ENCODE measurements at regions not wholly inside any gene's neighbourhood (a gene's known extent, or its start where the extent isn't known, plus 50 kb on each side); places are given as distances from the start of the nearest gene placed in this dataset.
A peak's percentile ranks its signal among the peaks of the same experiment; 100 is the strongest.

DNA sequence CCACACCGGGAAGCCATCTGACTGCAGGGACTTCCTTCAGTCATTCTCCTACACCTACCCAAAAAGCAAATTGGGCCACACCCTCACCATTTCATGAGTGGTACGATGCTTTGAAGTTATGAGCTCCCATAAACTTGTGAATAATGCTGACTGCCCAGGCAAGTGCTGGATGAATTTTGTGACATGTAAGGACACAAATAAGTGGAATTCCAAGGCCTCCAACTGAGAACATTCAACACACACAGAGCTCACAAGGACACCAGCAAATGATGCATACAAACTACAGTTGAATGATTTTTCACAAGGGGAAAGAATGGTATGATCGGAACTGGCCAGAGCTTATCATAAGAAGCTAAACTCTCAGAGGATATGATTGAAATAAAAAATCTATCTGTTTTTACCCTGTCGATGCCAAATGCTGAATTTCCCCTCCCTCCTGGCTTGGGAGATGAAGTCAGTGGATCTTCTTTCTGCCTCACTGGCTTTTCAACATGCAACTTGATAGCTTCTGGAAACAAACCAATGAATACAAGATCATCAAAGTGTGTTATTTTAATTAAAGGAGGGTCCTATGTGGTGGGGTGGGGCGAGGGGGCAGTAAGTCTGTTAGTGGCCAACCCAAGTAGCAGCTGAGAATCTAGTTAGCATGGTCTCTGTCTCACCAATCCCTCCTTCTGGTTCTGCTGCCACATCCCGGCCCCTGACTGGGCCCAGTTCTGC, 123.8 kb downstream of the WT1 start:
- ATAC-seq (no peak), DNase-seq (no peak), FAIRE-seq (no peak)
- no peaks in the 10 kb centered on the region for H3K27me3 ChIP-seq
- H3K9me3 ChIP-seq = no peaks in the 10 kb centered on the region
- intact Hi-C loops (cut with DNase I) = loop anchor here in 1 of 3 donors (10.0 kb wide), 1 partner anchor 483 kb away; the partner anchor contains the start of gene CCDC73
- WGBS, 2 donors = 62 to 77% methylated on average over 6 of the region's 6 CpGs
- no peak overlapping the region for H3K27ac ChIP-seq
- no peaks in the 10 kb centered on the region for H3K4me1 ChIP-seq
- TF ChIP-seq CTCF (IDR thresholded peaks at IDR 0.05) = no peak
- no peaks in the 10 kb centered on the region for H3K36me3 ChIP-seq
- H3K4me3 ChIP-seq = no peak overlapping the region

GRCh38 chr11:32312206-32312817, 123.0 kb downstream of the WT1 start:
- FAIRE-seq (no peak), ATAC-seq (no peak), DNase-seq (no peak)
- H3K9me3 ChIP-seq = no peaks in the 10 kb centered on the region
- H3K27ac ChIP-seq = no peak overlapping the region
- TF ChIP-seq CTCF (IDR thresholded peaks at IDR 0.05) = no peak
- no peaks in the 10 kb centered on the region for H3K36me3 ChIP-seq
- no peaks in the 10 kb centered on the region for H3K27me3 ChIP-seq
- H3K4me3 ChIP-seq = no peak overlapping the region
- WGBS, 2 donors = 44 to 52% methylated on average over 6 of the region's 6 CpGs
- intact Hi-C loops (cut with DNase I) = loop anchor here in 1 of 3 donors (10.0 kb wide), 1 partner anchor 482 kb away; the partner anchor contains the start of gene CCDC73
- H3K4me1 ChIP-seq = no peaks in the 10 kb centered on the region

- peak; percentile 34 to 52 (median 44) for TF ChIP-seq CTCF (IDR thresholded peaks at IDR 0.05)
- WGBS, 2 donors = 21 to 26% methylated on average over 12 of the region's 12 CpGs
- FAIRE-seq (no peak), DNase-seq (peak in 3 of 6 donors; percentile 3 to 24 (median 19)), ATAC-seq (peak; percentile 67 to 88 (median 83))
- no peaks in the 10 kb centered on the region for H3K4me1 ChIP-seq
- no peak overlapping the region for H3K27ac ChIP-seq
- no peaks in the 10 kb centered on the region for H3K27me3 ChIP-seq
- H3K4me3 ChIP-seq = no peak overlapping the region
- intact Hi-C loops (cut with DNase I) = loop anchor here in 1 of 3 donors (10.0 kb wide), 1 partner anchor 482 kb away; the partner anchor contains the start of gene CCDC73
- H3K9me3 ChIP-seq = no peaks in the 10 kb centered on the region
- H3K36me3 ChIP-seq = no peaks in the 10 kb centered on the region
Observed at GRCh38 chr11:32312865-32313403, 122.4 kb downstream of the WT1 start.

GRCh38 chr11:32313477-32313876, 121.9 kb downstream of the WT1 start:
- Histone ChIP-seq H3K27ac (no peak overlapping the region), H3K4me3 (no peak overlapping the region), H3K36me3 (no peaks in the 10 kb centered on the region), H3K9me3 (no peaks in the 10 kb centered on the region), H3K4me1 (no peaks in the 10 kb centered on the region), H3K27me3 (no peaks in the 10 kb centered on the region)
- ATAC-seq (no peak), DNase-seq (no peak), FAIRE-seq (no peak)
- intact Hi-C loops (cut with DNase I) = loop anchor here in 1 of 3 donors (10.0 kb wide), 1 partner anchor 481 kb away; the partner anchor contains the start of gene CCDC73
- no peak for TF ChIP-seq CTCF (IDR thresholded peaks at IDR 0.05)
- 69 to 79% methylated on average over 6 of the region's 6 CpGs for WGBS, 2 donors
